ENCODE measurements at regions not wholly inside any gene's neighbourhood (a gene's known extent, or its start where the extent isn't known, plus 50 kb on each side); places are given as distances from the start of the nearest gene placed in this dataset.
"Not testable (repeated sequence)": the region's sequence is repeated elsewhere in the genome, so short reads cannot be mapped to it uniquely, and the experiment has no call there.

DNA sequence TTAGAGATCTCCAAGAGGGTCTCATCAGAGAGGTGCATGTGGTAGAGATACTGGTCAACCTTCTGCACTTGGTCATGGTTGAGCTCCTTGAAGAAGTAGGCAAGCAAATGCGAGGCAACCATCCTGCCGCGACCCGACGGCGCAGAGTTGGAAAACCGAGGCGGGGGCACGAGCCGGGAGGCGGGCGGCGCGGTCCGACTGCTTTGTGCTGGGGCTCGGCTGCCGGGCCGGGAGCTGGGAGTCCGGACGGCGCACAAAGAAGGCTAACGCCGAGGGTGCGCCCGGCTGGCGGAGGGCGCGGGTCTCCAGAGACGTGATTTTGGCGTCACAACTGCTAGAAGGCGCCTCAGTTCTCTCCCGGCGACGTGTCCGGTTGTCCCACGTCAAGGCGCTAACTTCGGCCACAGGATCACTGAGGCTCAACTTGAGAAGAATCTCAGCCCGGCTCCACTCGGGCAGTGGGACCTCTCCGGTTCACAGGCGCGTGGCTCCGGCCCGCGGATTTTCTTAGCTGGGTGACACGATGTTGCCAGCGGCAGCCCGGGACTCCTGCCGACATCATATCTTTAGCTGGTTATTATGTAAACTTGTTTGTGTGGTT is 154.3 kb downstream of the TENT5D start:
- TF ChIP-seq POLR2A (IDR thresholded peaks at IDR 0.05), result not testable (repeated sequence)
- TF ChIP-seq, protein P1, sequence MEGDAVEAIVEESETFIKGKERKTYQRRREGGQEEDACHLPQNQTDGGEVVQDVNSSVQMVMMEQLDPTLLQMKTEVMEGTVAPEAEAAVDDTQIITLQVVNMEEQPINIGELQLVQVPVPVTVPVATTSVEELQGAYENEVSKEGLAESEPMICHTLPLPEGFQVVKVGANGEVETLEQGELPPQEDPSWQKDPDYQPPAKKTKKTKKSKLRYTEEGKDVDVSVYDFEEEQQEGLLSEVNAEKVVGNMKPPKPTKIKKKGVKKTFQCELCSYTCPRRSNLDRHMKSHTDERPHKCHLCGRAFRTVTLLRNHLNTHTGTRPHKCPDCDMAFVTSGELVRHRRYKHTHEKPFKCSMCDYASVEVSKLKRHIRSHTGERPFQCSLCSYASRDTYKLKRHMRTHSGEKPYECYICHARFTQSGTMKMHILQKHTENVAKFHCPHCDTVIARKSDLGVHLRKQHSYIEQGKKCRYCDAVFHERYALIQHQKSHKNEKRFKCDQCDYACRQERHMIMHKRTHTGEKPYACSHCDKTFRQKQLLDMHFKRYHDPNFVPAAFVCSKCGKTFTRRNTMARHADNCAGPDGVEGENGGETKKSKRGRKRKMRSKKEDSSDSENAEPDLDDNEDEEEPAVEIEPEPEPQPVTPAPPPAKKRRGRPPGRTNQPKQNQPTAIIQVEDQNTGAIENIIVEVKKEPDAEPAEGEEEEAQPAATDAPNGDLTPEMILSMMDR (IDR thresholded peaks at IDR 0.05), result not testable (repeated sequence)
